ENCODE measurements at regions not wholly inside any gene's neighbourhood (a gene's known extent, or its start where the extent isn't known, plus 50 kb on each side); places are given as distances from the start of the nearest gene placed in this dataset.

- DNase-seq = no peak
These were observed 640.5 kb downstream of the DHX35 start for GRCh38 chr20:39602649-39603048.

GRCh38 chr20:39600871-39601270, 638.7 kb downstream of the DHX35 start:
- DNase-seq = no peak

- DNase-seq = no peak
These were observed 638.0 kb downstream of the DHX35 start for GRCh38 chr20:39600156-39600555.

GRCh38 chr20:39596554-39596953, 634.4 kb downstream of the DHX35 start:
- no peak for DNase-seq

- DNase-seq = no peak
These were observed 630.2 kb downstream of the DHX35 start for GRCh38 chr20:39592371-39592770.

GRCh38 chr20:39588148-39588757, 626.1 kb downstream of the DHX35 start:
- DNase-seq = no peak

DNA sequence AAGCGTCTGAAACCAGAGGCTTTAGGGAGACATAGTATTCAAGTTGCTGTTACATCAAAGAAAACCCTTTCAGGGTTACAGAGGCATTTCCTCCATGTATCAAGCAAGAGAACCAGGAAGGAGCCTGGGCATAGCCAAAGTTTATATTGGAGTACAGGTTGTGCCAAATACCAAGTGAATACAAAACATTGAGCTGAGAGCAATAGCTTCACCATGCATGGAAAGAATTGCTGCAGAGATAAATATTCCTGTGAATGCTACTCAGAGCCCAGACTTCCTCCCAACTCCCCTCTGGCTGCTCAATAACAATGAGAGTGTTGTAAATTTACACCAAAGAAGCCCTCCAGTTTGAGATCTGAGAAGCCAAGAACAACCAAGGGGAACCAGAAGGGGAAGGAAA, 618.9 kb downstream of the DHX35 start:
- DNase-seq = no peak

- DNase-seq = no peak
These were observed 614.6 kb downstream of the DHX35 start for GRCh38 chr20:39576771-39577170.

GRCh38 chr20:39574061-39574460, 611.9 kb downstream of the DHX35 start:
- no peak for DNase-seq

GRCh38 chr20:39571171-39571570, 609.0 kb downstream of the DHX35 start:
- DNase-seq = no peak

GRCh38 chr20:39568109-39568508, 606.0 kb downstream of the DHX35 start:
- no peak for DNase-seq

- no peak for DNase-seq
These were observed 601.2 kb downstream of the DHX35 start for GRCh38 chr20:39563349-39563748.

DNA sequence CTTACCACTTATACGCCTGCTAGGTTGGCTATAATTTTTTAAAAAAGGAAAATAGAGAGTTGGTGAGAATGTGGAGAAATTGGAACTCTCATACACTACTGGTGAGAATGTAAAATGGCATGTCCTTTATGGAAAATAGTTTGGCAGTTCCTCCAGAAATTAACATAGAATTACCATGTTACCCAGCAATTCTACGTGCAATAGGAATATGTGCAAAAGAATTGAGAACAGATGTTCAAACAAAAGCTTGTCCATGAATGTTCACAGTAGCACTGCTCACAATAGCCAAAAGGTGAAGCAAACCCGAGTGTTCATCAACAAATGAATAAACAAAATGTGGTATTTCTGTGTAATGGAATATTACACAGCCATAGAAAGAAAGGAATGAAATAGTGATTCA, 592.2 kb downstream of the DHX35 start:
- no peak for DNase-seq

DNA sequence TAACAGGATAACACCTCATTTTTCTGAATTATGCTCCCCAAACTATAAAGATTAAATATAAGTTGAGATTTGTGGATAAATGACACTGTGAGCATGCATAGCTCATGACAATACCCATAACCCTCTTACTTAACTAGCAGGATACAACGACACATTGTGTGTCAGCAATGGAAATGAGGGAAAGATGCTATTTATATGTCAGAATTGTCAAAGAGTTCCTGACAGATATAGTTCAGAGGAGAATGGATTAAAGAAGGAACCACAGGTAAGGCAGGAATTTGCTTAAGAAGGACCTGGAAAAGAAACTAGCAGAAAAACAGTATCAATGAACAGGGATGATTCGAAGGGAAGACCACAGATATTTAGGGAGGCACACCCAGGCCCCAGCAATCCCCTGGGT, 591.0 kb downstream of the DHX35 start:
- DNase-seq = no peak

- DNase-seq = peak; percentile 67
These were observed 587.6 kb downstream of the DHX35 start for GRCh38 chr20:39549733-39550132.

DNA sequence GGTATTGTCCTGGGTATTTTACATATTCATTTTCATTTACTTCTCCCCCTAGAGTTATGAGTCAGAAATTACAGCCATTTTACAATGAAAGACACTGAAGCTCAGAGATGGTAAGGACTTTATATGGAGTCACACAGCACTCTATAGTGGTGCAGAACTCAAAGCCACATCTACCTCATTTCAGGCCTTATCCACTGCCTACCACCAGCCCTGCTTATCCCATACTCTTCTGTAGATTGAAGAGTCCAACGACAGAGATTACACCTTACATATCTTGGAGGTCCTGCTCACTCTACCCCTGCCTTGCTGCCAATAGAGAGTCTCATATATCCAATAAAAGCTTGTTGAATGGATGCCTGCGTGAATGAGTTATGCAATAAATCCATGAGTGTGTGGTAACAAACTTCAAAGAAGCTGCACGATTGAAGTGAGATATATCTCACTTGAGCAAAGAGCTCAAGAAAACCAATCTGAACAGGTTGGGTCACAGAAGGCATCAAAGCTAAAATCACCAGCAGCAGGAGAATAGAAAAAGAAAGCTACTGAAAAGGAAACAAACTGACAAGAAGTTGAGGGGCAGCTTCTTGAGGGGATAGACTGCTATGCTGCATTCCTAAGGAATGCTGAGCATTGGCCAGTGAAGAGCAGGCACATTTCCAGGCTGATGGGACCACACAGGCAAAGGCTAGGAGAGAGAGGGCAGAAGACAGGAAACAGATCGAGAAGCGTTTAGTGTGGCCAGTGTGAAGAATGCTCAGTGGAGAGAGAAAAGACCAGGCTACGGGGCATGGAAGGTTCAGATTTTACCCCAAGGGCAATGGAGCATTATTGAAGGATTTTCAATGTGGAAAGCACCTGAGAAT, 585.6 kb downstream of the DHX35 start:
- DNase-seq = no peak

- no peak for DNase-seq
These were observed 579.1 kb downstream of the DHX35 start for GRCh38 chr20:39541136-39541803.

GRCh38 chr20:39538317-39538716, 576.2 kb downstream of the DHX35 start:
- no peak for DNase-seq

- no peak for DNase-seq
These were observed 573.2 kb downstream of the DHX35 start for GRCh38 chr20:39535301-39535700.

- DNase-seq = no peak
These were observed 572.7 kb downstream of the DHX35 start for GRCh38 chr20:39534846-39535245.

GRCh38 chr20:39533858-39534257, 571.7 kb downstream of the DHX35 start:
- no peak for DNase-seq

GRCh38 chr20:39532205-39532604, 570.1 kb downstream of the DHX35 start:
- DNase-seq = no peak

DNA sequence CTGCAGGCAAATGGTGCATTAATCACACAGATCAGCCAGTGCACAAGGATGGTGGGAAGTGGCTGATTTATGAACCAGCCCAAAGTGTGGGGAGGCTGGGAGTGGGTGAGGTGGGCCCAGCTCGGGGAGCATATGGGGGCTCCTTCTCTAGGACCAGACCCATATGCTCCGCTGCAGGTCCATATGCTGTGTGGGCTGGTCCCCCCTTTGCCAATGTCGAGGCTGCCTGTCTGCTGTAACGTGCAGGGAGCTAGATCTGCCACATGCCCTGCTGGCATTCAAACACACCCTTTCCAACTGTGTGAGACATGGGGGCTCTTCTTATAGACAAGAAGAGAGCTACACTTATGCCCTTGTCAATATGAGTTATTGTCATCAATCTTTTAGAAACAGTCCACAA, 566.3 kb downstream of the DHX35 start:
- peak; percentile 81 for DNase-seq

- no peak for DNase-seq
These were observed 562.3 kb downstream of the DHX35 start for GRCh38 chr20:39524371-39524911.
